OCI-LY1 (cell line): ENCODE measurements at regions not wholly inside any gene's neighbourhood (a gene's known extent, or its start where the extent isn't known, plus 50 kb on each side); places are given as distances from the start of the nearest gene placed in this dataset.

Experiments used
- EZH2 ChIP-seq: fragments of 200-600 bp; sonication (generic), shearing (Covaris generic); IDR thresholded peaks from 2 replicates; pipeline ENCODE4 v1.8.0; 2017; ENCODE audit warnings: borderline replicate concordance, mixed run types, mild to moderate bottlenecking, antibody characterized with exemption, low read length, moderate library complexity, mixed read lengths
- TF ChIP-seq, protein P1 (sequence below): fragments of 200-600 bp; sonication (generic), shearing (Covaris generic); IDR thresholded peaks from 2 replicates; pipeline ENCODE4 v1.5.1; 2017; ENCODE audit warnings: mild to moderate bottlenecking, antibody characterized with exemption, low read length, moderate library complexity, mixed read lengths

DNA sequence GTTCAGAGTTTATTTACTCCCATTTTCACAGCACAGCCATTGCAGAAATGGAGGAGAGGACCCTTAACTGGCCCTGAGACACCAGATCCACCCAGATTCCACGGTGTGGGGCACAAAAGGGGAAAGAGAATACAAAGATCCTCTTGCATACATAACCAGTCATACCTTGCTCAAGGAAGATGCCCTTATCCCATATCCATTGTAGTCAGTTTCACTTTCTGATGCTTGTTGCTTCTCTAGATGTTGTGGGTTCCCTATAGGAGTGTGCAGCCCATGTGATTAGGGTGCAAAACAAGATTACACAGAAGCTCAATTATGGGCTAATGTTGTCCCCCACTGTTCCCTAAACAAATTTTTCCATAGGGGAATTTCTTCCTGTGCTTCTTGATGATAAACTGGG, 1309.0 kb upstream of the PABPC4L start:
- TF ChIP-seq, protein P1, sequence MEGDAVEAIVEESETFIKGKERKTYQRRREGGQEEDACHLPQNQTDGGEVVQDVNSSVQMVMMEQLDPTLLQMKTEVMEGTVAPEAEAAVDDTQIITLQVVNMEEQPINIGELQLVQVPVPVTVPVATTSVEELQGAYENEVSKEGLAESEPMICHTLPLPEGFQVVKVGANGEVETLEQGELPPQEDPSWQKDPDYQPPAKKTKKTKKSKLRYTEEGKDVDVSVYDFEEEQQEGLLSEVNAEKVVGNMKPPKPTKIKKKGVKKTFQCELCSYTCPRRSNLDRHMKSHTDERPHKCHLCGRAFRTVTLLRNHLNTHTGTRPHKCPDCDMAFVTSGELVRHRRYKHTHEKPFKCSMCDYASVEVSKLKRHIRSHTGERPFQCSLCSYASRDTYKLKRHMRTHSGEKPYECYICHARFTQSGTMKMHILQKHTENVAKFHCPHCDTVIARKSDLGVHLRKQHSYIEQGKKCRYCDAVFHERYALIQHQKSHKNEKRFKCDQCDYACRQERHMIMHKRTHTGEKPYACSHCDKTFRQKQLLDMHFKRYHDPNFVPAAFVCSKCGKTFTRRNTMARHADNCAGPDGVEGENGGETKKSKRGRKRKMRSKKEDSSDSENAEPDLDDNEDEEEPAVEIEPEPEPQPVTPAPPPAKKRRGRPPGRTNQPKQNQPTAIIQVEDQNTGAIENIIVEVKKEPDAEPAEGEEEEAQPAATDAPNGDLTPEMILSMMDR: no peak
- TF ChIP-seq EZH2: no peak
